Memory B cell (primary cell): ENCODE measurements at regions not wholly inside any gene's neighbourhood (a gene's known extent, or its start where the extent isn't known, plus 50 kb on each side); places are given as distances from the start of the nearest gene placed in this dataset.

Source experiments
- ATAC-seq: fragments of 150-1000 bp; cut with Tn5 transposase; 2 replicates; pipeline ENCODE4 v1.10.0; 2021; ENCODE audit warnings: low read depth, mild to moderate bottlenecking, moderate library complexity
- DNase-seq, 2 donors: peaks; one replicate each; pipeline ENCODE4 v3.0.0; 2022; ENCODE audit warnings: low spot score in 2 of 2
- H3K27ac Mint-ChIP-seq: one replicate; pipeline ENCODE4 v1.8.0; 2022; ENCODE audit warnings: mild to moderate bottlenecking, moderate library complexity, mixed read lengths
- H3K27me3 Mint-ChIP-seq: one replicate; pipeline ENCODE4 v1.8.0; 2022; ENCODE audit warnings: mixed read lengths
- H3K36me3 Mint-ChIP-seq: one replicate; pipeline ENCODE4 v1.8.0; 2022; ENCODE audit warnings: mild to moderate bottlenecking, mixed read lengths
- H3K4me1 Mint-ChIP-seq: one replicate; pipeline ENCODE4 v1.8.0; 2022; ENCODE audit warnings: mixed read lengths
- H3K4me3 Mint-ChIP-seq: one replicate; pipeline ENCODE4 v1.8.0; 2022; ENCODE audit warnings: mild to moderate bottlenecking, moderate library complexity, mixed read lengths
- H3K9me3 Mint-ChIP-seq: one replicate; pipeline ENCODE4 v1.8.0; 2022; ENCODE audit warnings: mixed read lengths

DNA sequence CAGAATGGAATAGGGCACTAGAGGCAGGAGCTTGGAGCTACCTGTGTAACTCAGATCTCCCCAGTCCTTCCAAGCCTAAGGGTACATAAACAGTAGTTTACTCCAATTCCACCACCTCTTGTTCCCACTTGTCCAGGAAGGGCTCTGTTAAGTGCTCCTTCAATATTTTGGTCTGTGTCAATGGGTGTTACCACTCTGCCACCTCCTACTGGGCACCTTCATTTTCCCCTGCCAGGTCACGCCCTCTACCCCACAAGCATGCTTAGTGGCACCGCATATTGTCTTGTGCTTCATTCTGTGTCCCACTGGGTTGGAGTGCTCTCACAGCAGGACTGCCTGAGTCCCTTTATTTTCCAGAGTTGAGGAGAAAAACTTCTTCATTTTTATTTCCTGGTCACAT is 459.8 kb downstream of the ARHGEF28 start:
- Mint-ChIP-seq H3K4me1 (no peaks in the 10 kb centered on the region), H3K9me3 (no peaks in the 10 kb centered on the region), H3K4me3 (no peak overlapping the region), H3K27me3 (peaks cover 5% of the 10 kb centered on the region), H3K27ac (no peak overlapping the region), H3K36me3 (no peaks in the 10 kb centered on the region)
- no peak for DNase-seq
- no peak for ATAC-seq

- Mint-ChIP-seq H3K36me3 (no peaks in the 10 kb centered on the region), H3K27ac (no peak overlapping the region)
Measured at GRCh38 chr5:74085186-74085585, 459.2 kb downstream of the ARHGEF28 start.

DNA sequence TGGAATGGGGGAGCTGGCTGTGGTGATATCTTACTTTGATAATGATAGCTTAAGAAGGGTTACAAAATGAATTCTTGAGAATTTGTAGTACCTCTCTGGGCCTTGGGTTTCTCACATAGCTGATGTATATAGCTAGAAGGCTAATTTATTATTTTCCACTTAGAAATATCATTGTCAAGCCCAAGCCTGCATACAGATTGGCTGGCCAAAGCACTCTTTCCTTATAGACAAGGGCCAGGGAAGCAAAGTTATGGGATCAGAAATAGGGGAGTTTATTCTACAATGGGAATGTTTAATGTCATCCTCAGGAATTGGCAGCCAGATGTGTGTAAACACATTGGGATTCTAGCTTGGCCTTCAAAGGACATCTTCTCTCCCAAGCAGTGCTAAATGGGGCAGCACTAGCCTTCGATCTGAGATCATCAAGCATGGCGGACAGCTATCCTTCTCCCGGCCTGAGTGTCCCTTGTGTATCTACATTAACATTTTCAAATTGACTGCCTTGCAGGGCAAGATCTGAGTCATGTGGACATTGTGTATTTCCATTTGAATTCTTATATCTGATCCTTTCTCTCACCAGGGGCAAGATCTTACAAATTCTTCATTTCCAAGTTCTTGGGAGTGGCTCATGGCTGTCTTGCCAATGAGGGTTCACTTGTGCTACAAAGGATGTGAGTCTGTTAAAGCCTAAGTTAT is 457.2 kb downstream of the ARHGEF28 start:
- no peak overlapping the region for H3K27ac Mint-ChIP-seq
- DNase-seq = no peak
- peaks cover 5% of the 10 kb centered on the region for H3K27me3 Mint-ChIP-seq
- no peak for ATAC-seq
- H3K4me1 Mint-ChIP-seq = no peaks in the 10 kb centered on the region
- H3K36me3 Mint-ChIP-seq = no peaks in the 10 kb centered on the region
- H3K9me3 Mint-ChIP-seq = no peaks in the 10 kb centered on the region
- no peak overlapping the region for H3K4me3 Mint-ChIP-seq

More at GRCh38 chr5:74085186-74085585, 459.2 kb downstream of the ARHGEF28 start:
- Mint-ChIP-seq H3K9me3 (no peaks in the 10 kb centered on the region), H3K4me3 (no peak overlapping the region), H3K4me1 (no peaks in the 10 kb centered on the region), H3K27me3 (peaks cover 5% of the 10 kb centered on the region)
- no peak for ATAC-seq
- no peak for DNase-seq

- no peaks in the 10 kb centered on the region for H3K4me1 Mint-ChIP-seq
- no peak overlapping the region for H3K27ac Mint-ChIP-seq
- ATAC-seq (no peak), DNase-seq (no peak)
- H3K36me3 Mint-ChIP-seq = no peaks in the 10 kb centered on the region
- H3K9me3 Mint-ChIP-seq = no peaks in the 10 kb centered on the region
- peaks cover 5% of the 10 kb centered on the region for H3K27me3 Mint-ChIP-seq
- H3K4me3 Mint-ChIP-seq = no peak overlapping the region
Measured at GRCh38 chr5:74082512-74083055, 456.6 kb downstream of the ARHGEF28 start.

- no peak for ATAC-seq
- no peak overlapping the region for H3K27ac Mint-ChIP-seq
- peaks cover 2% of the 10 kb centered on the region for H3K9me3 Mint-ChIP-seq
- H3K4me1 Mint-ChIP-seq = no peaks in the 10 kb centered on the region
- no peak for DNase-seq
- H3K27me3 Mint-ChIP-seq = peaks cover 6% of the 10 kb centered on the region
- H3K4me3 Mint-ChIP-seq = no peak overlapping the region
- H3K36me3 Mint-ChIP-seq = no peaks in the 10 kb centered on the region
Measured at GRCh38 chr5:74081126-74081525, 455.1 kb downstream of the ARHGEF28 start.

DNA sequence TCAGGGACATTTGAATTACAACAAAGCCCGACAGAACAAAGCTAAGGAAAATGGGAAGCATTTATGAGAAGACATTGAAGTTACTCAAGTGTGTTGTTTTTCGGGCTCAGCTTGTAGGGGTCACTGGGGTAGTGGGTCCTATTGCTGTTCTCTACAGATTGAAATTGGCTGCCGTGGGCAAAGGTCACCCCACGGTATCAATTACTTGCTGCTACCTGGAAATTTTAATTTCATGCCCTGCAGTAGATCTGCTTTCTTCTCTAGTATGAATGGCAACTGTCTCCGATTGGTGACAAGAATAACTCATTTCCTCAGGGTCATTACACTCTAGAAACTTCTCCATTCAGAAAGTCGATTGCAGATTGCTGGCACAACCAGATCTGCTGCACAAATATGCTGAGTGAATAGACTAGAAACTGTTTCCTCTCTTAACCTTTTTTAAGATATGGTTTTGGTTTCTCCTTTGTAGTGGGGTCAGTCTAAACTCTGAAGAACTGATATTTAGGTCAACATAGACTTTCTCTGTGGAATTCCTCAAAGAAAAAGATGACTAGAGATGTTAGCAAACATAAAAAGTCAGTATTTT is 454.1 kb downstream of the ARHGEF28 start:
- Mint-ChIP-seq H3K27me3 (peaks cover 4% of the 10 kb centered on the region), H3K4me1 (no peaks in the 10 kb centered on the region), H3K27ac (no peak overlapping the region), H3K4me3 (no peak overlapping the region), H3K9me3 (peaks cover 2% of the 10 kb centered on the region), H3K36me3 (no peaks in the 10 kb centered on the region)
- DNase-seq (no peak), ATAC-seq (no peak)

DNA sequence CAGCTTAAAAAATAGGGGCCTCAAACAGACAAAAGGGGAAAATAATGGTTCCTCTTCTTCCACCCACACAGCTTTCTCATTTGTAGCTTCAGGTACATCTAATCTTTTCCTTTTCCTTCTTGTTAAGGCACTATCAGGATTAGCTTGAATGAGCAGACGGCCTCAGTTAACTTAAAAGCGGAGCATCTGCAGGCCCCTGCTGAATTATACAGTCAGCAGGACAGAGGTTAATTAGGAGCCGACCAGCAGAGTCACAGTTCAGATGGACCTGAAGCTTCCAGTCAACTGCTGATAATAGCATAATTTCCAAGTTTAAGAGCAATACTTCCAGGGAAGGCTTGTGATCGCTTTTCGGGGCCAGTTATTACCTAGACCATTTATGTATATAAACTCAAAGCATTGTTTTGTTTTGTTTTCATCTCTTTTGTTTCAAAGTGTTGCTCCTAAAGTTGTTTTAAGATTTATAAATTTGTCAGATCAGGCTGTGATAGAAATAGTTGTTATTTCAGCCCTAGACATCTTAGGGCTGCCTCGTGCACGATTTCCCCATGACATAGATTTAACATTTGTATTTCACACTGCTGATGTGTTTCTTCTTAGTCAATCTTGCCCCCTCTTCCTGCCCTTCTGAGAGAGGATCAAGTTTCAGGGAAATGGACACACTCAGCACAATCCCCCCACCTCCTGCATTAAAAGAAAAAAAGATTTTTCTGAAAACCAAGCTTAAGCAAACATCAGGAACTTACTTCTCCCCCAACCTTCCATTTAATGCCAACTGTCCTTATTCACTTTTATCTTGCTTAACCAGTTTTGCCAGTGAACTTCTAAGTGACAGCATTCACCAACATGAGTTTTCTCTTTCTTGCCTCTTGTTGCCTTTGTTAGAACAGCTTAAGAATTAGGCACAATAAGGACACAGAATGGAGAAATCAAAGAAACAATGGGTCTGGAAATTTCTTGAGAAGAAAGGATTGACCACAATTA is 449.8 kb downstream of the ARHGEF28 start:
- no peak for DNase-seq
- Mint-ChIP-seq H3K4me1 (no peaks in the 10 kb centered on the region), H3K27me3 (peaks cover 5% of the 10 kb centered on the region), H3K27ac (no peak overlapping the region), H3K36me3 (no peaks in the 10 kb centered on the region), H3K4me3 (no peak overlapping the region), H3K9me3 (peaks cover 2% of the 10 kb centered on the region)
- ATAC-seq = no peak

DNA sequence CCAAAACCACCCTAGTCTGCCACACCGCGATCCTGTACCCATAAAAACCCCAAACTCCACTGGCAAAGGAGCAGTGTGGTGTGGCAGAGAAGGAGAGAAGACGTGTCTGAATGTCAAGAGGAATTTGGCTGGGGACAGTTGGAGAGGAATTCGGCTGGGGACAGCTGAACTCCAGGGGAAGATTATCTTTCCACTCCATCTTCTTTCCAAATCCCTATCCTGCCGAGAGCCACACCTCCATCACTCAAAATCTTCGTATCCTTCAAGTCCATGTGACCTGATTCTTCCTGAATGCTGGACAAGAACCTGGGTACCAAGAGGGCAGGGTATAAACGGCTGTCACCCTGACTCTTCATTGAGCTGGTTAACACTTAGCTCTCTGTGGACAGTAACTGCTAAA is 448.1 kb downstream of the ARHGEF28 start:
- H3K4me3 Mint-ChIP-seq = no peak overlapping the region
- H3K27me3 Mint-ChIP-seq = peaks cover 5% of the 10 kb centered on the region

DNA sequence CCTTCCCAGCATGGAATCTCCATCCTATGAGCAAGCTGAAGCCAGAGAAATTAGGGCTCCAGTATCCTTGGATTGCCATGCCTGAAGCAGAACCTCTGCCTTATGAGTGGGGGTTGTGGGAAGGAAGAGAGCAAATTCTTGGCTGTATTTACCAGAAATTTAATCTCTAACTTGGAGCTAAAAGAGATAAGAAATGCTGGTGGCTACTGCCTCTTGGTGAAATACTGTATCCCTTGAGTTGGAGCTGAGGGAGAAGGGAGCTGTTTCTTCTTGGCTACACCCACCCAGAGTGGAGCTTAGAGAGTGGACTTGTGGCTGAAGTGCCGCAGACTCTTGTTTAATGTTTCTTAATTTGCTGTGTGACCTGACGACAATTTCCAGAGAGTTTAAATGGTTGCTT is 447.3 kb downstream of the ARHGEF28 start:
- ATAC-seq (no peak), DNase-seq (no peak)
- H3K4me3 Mint-ChIP-seq = no peak overlapping the region
- H3K27me3 Mint-ChIP-seq = peaks cover 5% of the 10 kb centered on the region
- no peaks in the 10 kb centered on the region for H3K36me3 Mint-ChIP-seq
- peaks cover 2% of the 10 kb centered on the region for H3K9me3 Mint-ChIP-seq
- H3K4me1 Mint-ChIP-seq = no peaks in the 10 kb centered on the region
- no peak overlapping the region for H3K27ac Mint-ChIP-seq

More for the DNA sequence above, 448.1 kb downstream of the ARHGEF28 start:
- Mint-ChIP-seq H3K9me3 (peaks cover 2% of the 10 kb centered on the region), H3K36me3 (no peaks in the 10 kb centered on the region), H3K4me1 (no peaks in the 10 kb centered on the region), H3K27ac (no peak overlapping the region)
- DNase-seq = no peak
- no peak for ATAC-seq

GRCh38 chr5:74072646-74073045 is 446.6 kb downstream of the ARHGEF28 start:
- no peak for ATAC-seq
- Mint-ChIP-seq H3K9me3 (peaks cover 2% of the 10 kb centered on the region), H3K27me3 (peaks cover 5% of the 10 kb centered on the region)

GRCh38 chr5:74070766-74071165 is 444.8 kb downstream of the ARHGEF28 start:
- DNase-seq (no peak), ATAC-seq (no peak)
- H3K27me3 Mint-ChIP-seq = peaks cover 3% of the 10 kb centered on the region
- H3K27ac Mint-ChIP-seq = no peak overlapping the region
- no peak overlapping the region for H3K4me3 Mint-ChIP-seq
- no peaks in the 10 kb centered on the region for H3K36me3 Mint-ChIP-seq
- H3K4me1 Mint-ChIP-seq = no peaks in the 10 kb centered on the region
- no peaks in the 10 kb centered on the region for H3K9me3 Mint-ChIP-seq

More at GRCh38 chr5:74072646-74073045, 446.6 kb downstream of the ARHGEF28 start:
- no peak for DNase-seq
- Mint-ChIP-seq H3K4me1 (no peaks in the 10 kb centered on the region), H3K36me3 (no peaks in the 10 kb centered on the region), H3K27ac (no peak overlapping the region), H3K4me3 (no peak overlapping the region)

- H3K4me1 Mint-ChIP-seq = no peaks in the 10 kb centered on the region
- no peak overlapping the region for H3K27ac Mint-ChIP-seq
- no peaks in the 10 kb centered on the region for H3K9me3 Mint-ChIP-seq
- ATAC-seq (no peak), DNase-seq (no peak)
- no peak overlapping the region for H3K4me3 Mint-ChIP-seq
- H3K36me3 Mint-ChIP-seq = no peaks in the 10 kb centered on the region
- peaks cover 3% of the 10 kb centered on the region for H3K27me3 Mint-ChIP-seq
Measured at GRCh38 chr5:74069741-74070140, 443.7 kb downstream of the ARHGEF28 start.

DNA sequence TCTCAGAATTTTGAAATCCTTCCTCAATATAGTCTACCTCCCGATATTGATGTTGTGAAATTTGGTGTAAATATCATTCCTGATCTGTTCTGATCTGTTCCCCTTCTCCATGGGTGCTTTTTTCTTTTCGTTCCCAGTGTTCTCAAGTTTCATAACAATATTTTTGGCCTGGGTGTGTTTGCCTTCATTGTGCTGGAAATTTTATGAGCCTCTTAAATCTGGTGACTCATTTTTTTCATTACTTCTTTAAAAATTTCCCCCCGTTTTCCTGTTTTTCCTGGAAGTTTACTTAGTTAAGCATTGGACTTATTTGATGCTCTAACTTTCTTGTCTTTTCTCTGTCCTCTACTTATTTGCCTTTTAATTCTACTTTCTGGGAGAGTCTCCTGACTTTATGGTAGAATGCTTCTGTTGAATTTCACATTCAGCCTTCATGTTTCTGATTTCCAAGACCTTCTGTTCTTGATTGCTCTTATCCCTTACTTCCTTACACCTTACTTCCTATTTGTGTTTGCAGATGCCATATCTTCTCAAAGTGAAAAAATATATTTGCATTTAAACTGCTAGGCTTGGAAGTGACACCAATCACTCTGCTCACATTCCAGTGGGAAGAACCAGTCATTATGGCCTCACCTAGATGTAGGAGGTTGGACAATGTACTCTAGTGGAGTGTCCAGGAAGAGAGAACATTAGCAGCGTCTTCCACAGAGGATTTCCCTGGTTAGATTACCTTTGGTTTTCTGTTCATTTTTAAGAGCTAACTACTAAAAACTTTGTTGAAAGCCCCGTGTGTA is 441.9 kb downstream of the ARHGEF28 start:
- Mint-ChIP-seq H3K4me1 (no peaks in the 10 kb centered on the region), H3K4me3 (no peak overlapping the region), H3K9me3 (no peaks in the 10 kb centered on the region), H3K36me3 (no peaks in the 10 kb centered on the region), H3K27ac (no peak overlapping the region), H3K27me3 (no peaks in the 10 kb centered on the region)
- ATAC-seq (no peak), DNase-seq (no peak)
